Ovary (tissue), 3 donors: ENCODE measurements at regions not wholly inside any gene's neighbourhood (a gene's known extent, or its start where the extent isn't known, plus 50 kb on each side); places are given as distances from the start of the nearest gene placed in this dataset.

Source experiments
- EP300 ChIP-seq: sonication (generic); formaldehyde crosslinking; IDR thresholded peaks from one replicate; pipeline ENCODE4 v1.6.1; 2017; ENCODE audit warnings: antibody characterized with exemption
- POLR2A ChIP-seq: fragments of 450-650 bp; IDR thresholded peaks from one replicate; pipeline ENCODE4 v1.6.1; 2017; ENCODE audit warnings: antibody characterized with exemption, mild to moderate bottlenecking, moderate library complexity
- TF ChIP-seq, protein P1 (sequence below), 3 donors: fragments of 450-650 bp in 2 of 3; fragments of 200-600 bp in 1 of 3; IDR thresholded peaks; one replicate each; pipeline versions ENCODE4 v1.5.1 to v1.8.0; 2016 to 2022; ENCODE audit warnings: antibody characterized with exemption in 3 of 3, mild to moderate bottlenecking in 1 of 3
- donor health status: DM: no; HTN: no; CAD: no.

DNA sequence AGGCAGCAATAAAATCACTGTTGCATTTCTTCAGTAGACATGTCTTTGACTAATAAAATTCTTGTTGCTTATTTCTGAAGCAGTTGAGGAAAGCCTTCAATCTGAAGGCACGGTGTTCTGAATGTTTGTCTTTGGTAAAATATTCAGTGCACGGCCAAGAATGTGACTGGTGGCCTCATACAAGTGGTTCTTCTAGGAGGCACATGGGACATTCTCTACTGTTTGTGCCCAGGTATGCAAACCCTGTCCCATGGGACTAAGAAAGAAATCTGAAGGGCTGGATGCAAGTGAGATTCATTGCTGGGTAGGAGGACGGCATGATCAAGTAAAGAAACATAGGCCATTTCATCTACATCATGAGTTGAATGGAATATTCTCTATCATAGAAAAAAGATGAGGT lies 250.6 kb upstream of the NR2F2 start:
- TF ChIP-seq, protein P1, sequence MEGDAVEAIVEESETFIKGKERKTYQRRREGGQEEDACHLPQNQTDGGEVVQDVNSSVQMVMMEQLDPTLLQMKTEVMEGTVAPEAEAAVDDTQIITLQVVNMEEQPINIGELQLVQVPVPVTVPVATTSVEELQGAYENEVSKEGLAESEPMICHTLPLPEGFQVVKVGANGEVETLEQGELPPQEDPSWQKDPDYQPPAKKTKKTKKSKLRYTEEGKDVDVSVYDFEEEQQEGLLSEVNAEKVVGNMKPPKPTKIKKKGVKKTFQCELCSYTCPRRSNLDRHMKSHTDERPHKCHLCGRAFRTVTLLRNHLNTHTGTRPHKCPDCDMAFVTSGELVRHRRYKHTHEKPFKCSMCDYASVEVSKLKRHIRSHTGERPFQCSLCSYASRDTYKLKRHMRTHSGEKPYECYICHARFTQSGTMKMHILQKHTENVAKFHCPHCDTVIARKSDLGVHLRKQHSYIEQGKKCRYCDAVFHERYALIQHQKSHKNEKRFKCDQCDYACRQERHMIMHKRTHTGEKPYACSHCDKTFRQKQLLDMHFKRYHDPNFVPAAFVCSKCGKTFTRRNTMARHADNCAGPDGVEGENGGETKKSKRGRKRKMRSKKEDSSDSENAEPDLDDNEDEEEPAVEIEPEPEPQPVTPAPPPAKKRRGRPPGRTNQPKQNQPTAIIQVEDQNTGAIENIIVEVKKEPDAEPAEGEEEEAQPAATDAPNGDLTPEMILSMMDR (IDR thresholded peaks at IDR 0.05) = no peak
- TF ChIP-seq POLR2A (no peak), EP300 (no peak)
